ENCODE measurements at regions not wholly inside any gene's neighbourhood (a gene's known extent, or its start where the extent isn't known, plus 50 kb on each side); places are given as distances from the start of the nearest gene placed in this dataset.

GRCh38 chr14:65198346-65198745 is 96.0 kb upstream of the MAX start:
- TF ChIP-seq CTCF (conservative IDR thresholded peaks at IDR 0.05), result no peak
- no peak for TF ChIP-seq ZFX (IDR thresholded peaks at IDR 0.05)
- H3K27ac ChIP-seq, result no peak overlapping the region

- TF ChIP-seq CTCF (conservative IDR thresholded peaks at IDR 0.05), result no peak
- no peak for TF ChIP-seq ZFX (IDR thresholded peaks at IDR 0.05)
These were observed 98.1 kb upstream of the MAX start for GRCh38 chr14:65200454-65200853.

GRCh38 chr14:65203574-65203973 is 101.3 kb upstream of the MAX start:
- TF ChIP-seq CTCF (conservative IDR thresholded peaks at IDR 0.05) (no peak), ZFX (IDR thresholded peaks at IDR 0.05) (no peak)
- no peak overlapping the region for H3K27ac ChIP-seq

More at GRCh38 chr14:65200454-65200853, 98.1 kb upstream of the MAX start:
- no peak overlapping the region for H3K27ac ChIP-seq

- H3K27ac ChIP-seq, result no peak overlapping the region
- no peak for TF ChIP-seq ZFX (IDR thresholded peaks at IDR 0.05)
- TF ChIP-seq CTCF (conservative IDR thresholded peaks at IDR 0.05), result no peak
These were observed 101.7 kb upstream of the MAX start for GRCh38 chr14:65204056-65204455.

GRCh38 chr14:65206078-65206447 is 103.7 kb upstream of the MAX start:
- no peak for TF ChIP-seq ZFX (IDR thresholded peaks at IDR 0.05)
- TF ChIP-seq CTCF (conservative IDR thresholded peaks at IDR 0.05), result no peak
- H3K27ac ChIP-seq, result no peak overlapping the region

GRCh38 chr14:65206448-65207096 is 104.3 kb upstream of the MAX start:
- no peak overlapping the region for H3K27ac ChIP-seq

GRCh38 chr14:65208548-65208947 is 106.2 kb upstream of the MAX start:
- TF ChIP-seq CTCF (conservative IDR thresholded peaks at IDR 0.05) (no peak), ZFX (IDR thresholded peaks at IDR 0.05) (no peak)
- H3K27ac ChIP-seq, result no peak overlapping the region

More at GRCh38 chr14:65206448-65207096, 104.3 kb upstream of the MAX start:
- TF ChIP-seq CTCF (conservative IDR thresholded peaks at IDR 0.05) (no peak), ZFX (IDR thresholded peaks at IDR 0.05) (no peak)

Measured in C4-2B (cell line).